HL-60/S4 treated with phorbol 12-myristate 13-acetate at 8.2 ng/mL for 4 days and 3 days (cell line): ENCODE measurements at regions not wholly inside any gene's neighbourhood (a gene's known extent, or its start where the extent isn't known, plus 50 kb on each side); places are given as distances from the start of the nearest gene placed in this dataset.

Experiments
- in situ Hi-C: fragments of 300-500 bp; cut with MboI; formaldehyde crosslinking; loops from 2 replicates; pipeline ENCODE4 v1.15.0; 2022; ENCODE audit warnings: low sequenced_read_pairs

- in situ Hi-C loops, result no loop called here
Measured at GRCh38 chr2:195606179-195606578, 50.8 kb upstream of the SLC39A10 start.

- in situ Hi-C loops, result no loop called here
Measured at GRCh38 chr2:195604706-195605105, 52.3 kb upstream of the SLC39A10 start.

DNA sequence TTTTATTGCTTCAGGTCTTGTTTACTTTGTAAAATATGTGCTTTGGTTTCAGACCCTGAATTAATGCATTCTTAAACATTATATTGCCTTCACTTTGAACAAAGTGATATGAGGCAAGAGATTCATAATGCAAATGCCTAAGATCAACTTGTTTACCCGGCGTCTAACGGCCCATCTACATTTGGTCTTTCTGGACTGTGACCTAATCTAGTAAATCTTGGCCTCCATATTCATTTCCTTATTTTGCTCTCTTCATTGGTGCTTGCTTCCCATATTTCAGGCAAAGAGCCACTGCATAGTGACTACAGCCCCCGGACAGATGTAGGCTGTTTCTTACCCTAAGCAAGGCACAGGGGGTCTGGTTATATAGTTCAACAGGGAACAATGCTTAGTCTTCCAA, 53.0 kb upstream of the SLC39A10 start:
- in situ Hi-C loops, result no loop called here

DNA sequence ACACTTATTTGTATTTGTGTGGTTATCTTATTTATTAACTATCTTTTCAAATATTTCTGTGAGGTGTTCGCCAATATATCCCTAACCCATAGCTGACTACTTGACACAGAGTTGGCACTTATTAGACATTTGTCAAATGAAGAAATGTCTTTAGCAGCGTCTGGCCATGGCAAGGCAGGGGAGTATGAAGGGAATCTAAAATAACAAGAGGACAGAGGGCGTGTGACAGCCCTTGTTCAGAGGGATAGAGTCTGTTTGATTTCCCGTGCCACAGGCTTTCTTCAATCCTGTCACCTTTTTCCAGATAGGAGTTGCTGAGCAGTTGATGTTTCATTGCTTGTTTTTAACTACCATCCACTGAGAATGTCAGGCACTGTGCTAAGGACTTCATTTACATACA, 53.6 kb upstream of the SLC39A10 start:
- in situ Hi-C loops, result no loop called here

- in situ Hi-C loops, result no loop called here
Measured at GRCh38 chr2:195602687-195603086, 54.3 kb upstream of the SLC39A10 start.

GRCh38 chr2:195601361-195601760, 55.7 kb upstream of the SLC39A10 start:
- in situ Hi-C loops, result no loop called here

- in situ Hi-C loops, result no loop called here
Measured at GRCh38 chr2:195600778-195601177, 56.2 kb upstream of the SLC39A10 start.

- in situ Hi-C loops, result no loop called here
Measured at GRCh38 chr2:195596840-195597239, 60.2 kb upstream of the SLC39A10 start.

- in situ Hi-C loops, result no loop called here
Measured at GRCh38 chr2:195595825-195596224, 61.2 kb upstream of the SLC39A10 start.

GRCh38 chr2:195594919-195595694, 61.9 kb upstream of the SLC39A10 start:
- in situ Hi-C loops, result no loop called here

GRCh38 chr2:195594248-195594647, 62.8 kb upstream of the SLC39A10 start:
- in situ Hi-C loops, result no loop called here

DNA sequence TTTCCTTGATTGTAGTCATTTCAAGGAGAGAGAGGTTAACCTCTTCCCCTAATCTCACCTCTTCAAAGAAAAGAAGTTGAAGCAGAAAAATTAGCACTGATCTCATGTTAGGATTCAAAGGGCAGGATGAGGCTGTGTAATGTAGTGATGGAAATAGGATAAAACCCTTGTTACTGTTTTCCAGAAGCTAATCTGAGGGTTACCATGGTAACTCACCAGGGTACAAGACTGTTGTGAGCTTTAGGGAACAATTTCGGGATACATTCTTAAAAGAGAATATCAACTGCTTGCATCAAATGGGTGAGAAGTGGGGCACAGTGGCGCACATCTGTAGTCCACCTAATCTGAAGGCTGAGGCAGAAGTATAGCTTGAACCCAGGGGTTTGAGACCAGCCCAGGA, 64.9 kb upstream of the SLC39A10 start:
- in situ Hi-C loops, result no loop called here

- in situ Hi-C loops, result no loop called here
Measured at GRCh38 chr2:195590861-195591205, 66.2 kb upstream of the SLC39A10 start.

GRCh38 chr2:195590199-195590860, 66.7 kb upstream of the SLC39A10 start:
- in situ Hi-C loops, result no loop called here

- in situ Hi-C loops, result no loop called here
Measured at GRCh38 chr2:195587966-195588365, 69.1 kb upstream of the SLC39A10 start.

DNA sequence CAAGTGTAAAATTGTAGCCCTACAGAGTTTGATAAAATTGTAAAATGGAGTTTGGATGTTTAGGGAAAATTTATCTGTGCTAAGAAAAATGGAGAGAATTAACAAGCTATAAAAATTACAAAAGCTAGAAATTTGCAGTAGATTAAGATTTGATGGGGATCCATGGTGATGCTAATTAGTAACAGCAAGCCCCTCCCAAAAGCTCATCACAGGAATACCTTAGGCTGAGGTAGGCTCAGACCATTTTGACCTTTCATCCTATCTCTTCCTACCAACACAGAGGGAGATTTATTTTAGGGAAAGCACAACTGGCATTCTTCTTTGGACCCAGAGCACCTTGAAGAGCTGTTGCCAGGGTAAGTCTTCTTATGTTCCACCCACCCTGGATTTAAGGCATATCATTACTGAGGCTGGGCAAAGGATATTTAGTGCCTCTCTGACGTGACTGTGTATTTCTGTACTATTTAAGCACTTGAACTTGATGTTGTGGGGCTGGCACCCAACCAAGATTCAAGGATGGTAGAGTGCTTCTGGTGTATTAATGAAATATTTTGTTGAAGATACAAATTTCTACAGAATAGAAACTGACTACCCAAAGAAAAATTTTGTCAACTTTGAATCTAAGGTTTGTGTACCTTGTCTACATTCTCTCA, 70.8 kb upstream of the SLC39A10 start:
- in situ Hi-C loops, result no loop called here

DNA sequence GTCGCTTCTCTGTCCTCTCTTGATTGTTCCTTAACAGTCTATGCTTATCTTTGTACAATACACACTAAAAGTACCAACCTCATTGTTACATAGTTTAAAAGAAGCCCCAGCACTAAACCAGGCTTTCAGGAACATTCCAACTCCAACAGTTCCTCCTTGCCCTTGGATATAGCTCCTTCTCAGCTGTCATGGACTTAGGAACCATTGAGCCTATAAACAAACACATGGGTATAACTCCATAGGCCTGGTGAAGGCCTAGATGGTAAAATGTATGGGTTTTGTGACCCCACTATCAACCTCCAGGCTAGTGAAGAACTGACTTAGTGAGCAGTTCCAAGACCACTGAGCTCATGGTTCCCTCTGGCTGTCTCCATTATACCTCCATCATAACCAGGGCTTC, 74.8 kb upstream of the SLC39A10 start:
- in situ Hi-C loops, result no loop called here

GRCh38 chr2:195579776-195580555, 77.1 kb upstream of the SLC39A10 start:
- in situ Hi-C loops, result no loop called here

DNA sequence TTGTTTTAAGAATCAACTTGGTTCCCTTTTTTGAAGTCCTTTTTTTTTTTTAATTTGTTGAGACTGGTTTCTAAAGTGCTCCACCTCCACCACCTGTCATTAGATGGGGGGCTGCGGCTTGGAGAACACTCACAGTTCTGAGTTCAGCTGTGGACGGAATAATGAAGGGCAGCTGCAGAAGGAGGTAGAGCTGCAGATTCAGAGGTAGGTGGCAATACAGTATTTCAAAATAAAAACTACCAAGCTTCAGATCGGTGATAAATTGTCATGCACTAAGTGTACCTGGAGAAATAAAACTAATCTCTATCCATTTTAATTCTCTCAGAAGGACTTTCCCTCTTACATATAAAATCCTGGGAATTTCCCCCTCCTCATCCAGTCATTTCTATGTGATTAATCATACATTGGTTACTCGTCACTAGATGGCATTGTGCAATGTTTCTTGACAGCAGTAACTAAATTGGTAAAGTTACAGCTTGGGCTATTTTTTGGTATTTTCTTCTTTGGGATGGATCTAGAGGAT, 81.1 kb upstream of the SLC39A10 start:
- in situ Hi-C loops, result no loop called here

DNA sequence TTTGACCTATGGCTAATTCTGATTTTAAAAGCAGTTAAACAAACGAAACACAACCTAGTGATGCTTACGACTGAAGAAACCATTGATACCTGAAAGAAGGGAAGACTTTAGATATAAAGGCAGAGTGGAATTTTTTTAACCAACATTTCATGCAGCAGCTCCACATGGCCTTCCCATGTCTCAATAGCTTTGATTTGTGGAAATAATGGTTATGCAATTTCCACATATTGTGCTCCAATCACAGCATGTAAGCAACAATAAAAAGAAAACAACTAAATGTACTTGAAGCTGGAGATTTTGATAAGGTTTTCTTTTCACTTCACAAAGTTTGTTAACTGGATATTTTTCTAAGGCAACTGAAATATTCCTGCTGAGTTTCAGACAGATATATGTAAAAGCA, 82.0 kb upstream of the SLC39A10 start:
- in situ Hi-C loops, result no loop called here

DNA sequence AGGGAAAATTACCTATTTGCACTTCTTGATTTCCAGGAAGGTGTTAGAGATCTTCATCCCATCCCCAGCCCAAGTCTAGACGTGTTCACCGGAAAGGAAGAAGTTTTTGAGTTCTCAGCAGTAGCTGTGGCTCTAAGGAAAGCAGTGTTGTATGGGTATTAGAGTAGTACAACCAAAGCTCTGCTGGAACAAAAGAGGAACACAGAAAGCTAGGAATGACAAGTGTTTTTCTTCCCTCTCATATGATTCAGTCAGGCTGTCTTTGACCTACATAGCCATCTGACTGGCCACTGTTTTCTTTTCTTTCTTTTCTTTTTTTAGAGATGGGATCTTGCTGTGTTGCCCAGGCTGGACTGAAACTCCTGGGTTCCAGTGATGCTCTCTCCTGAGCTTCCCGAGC, 82.7 kb upstream of the SLC39A10 start:
- in situ Hi-C loops, result no loop called here
